ENCODE measurements at regions not wholly inside any gene's neighbourhood (a gene's known extent, or its start where the extent isn't known, plus 50 kb on each side); places are given as distances from the start of the nearest gene placed in this dataset.

GRCh38 chr4:122249357-122249756, 97.2 kb downstream of the BLTP1 start:
- H3K27me3 Mint-ChIP-seq: no peaks in the 10 kb centered on the region
- H3K36me3 Mint-ChIP-seq (ENCODE audit: insufficient read depth): peaks cover 59% of the 10 kb centered on the region
- H3K27ac Mint-ChIP-seq (ENCODE audit: low read depth): no peak overlapping the region
- no peak for ATAC-seq (replicated peaks; ENCODE audit: extremely low read depth, poor library complexity, severe bottlenecking)
- DNase-seq (ENCODE audit: low spot score in 2 of 2): no peak
- no peaks in the 10 kb centered on the region for H3K9me3 Mint-ChIP-seq
- no peak overlapping the region for H3K4me3 Mint-ChIP-seq
- H3K4me1 Mint-ChIP-seq: no peaks in the 10 kb centered on the region

DNA sequence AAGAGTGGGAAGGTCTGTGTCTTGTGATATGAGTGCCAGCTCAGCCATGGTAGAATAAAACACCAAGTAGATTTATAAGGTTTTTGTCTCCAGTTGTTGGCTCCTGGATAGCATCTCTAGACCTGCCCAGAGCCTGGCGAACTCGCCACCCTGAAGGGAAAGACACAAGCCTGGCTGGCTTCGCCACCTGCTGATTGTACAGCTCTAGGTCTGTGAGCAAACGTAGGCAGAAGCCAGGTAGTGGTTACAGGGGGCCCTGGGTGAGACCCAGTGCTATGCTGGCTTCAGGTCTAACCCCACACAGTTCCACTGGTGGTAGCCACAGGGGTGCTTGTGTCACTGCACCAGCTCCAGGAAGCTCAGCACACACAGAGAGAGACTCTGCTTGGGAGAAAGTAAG, 100.5 kb downstream of the BLTP1 start:
- no peaks in the 10 kb centered on the region for H3K9me3 Mint-ChIP-seq
- H3K4me3 Mint-ChIP-seq: no peak overlapping the region
- ATAC-seq (replicated peaks; ENCODE audit: extremely low read depth, poor library complexity, severe bottlenecking) (no peak), DNase-seq (ENCODE audit: low spot score in 2 of 2) (no peak)
- H3K4me1 Mint-ChIP-seq: no peaks in the 10 kb centered on the region
- H3K27ac Mint-ChIP-seq (ENCODE audit: low read depth): no peak overlapping the region
- H3K27me3 Mint-ChIP-seq: no peaks in the 10 kb centered on the region
- peaks cover 49% of the 10 kb centered on the region for H3K36me3 Mint-ChIP-seq (ENCODE audit: insufficient read depth)

- DNase-seq (ENCODE audit: low spot score in 2 of 2): no peak
- no peak for ATAC-seq (replicated peaks; ENCODE audit: extremely low read depth, poor library complexity, severe bottlenecking)
- Mint-ChIP-seq H3K27me3 (no peaks in the 10 kb centered on the region), H3K36me3 (ENCODE audit: insufficient read depth) (peaks cover 35% of the 10 kb centered on the region), H3K27ac (ENCODE audit: low read depth) (no peak overlapping the region), H3K4me3 (no peak overlapping the region), H3K9me3 (no peaks in the 10 kb centered on the region), H3K4me1 (no peaks in the 10 kb centered on the region)
Observed at GRCh38 chr4:122259849-122260248, 107.7 kb downstream of the BLTP1 start.

GRCh38 chr4:122276359-122276758, 102.5 kb upstream of the ADAD1 start:
- H3K9me3 Mint-ChIP-seq: no peaks in the 10 kb centered on the region
- no peak overlapping the region for H3K27ac Mint-ChIP-seq (ENCODE audit: low read depth)
- no peak overlapping the region for H3K4me3 Mint-ChIP-seq
- H3K27me3 Mint-ChIP-seq: no peaks in the 10 kb centered on the region
- no peaks in the 10 kb centered on the region for H3K4me1 Mint-ChIP-seq
- DNase-seq (ENCODE audit: low spot score in 2 of 2) (no peak), ATAC-seq (replicated peaks; ENCODE audit: extremely low read depth, poor library complexity, severe bottlenecking) (no peak)
- H3K36me3 Mint-ChIP-seq (ENCODE audit: insufficient read depth): peaks cover 38% of the 10 kb centered on the region

- Mint-ChIP-seq H3K27ac (ENCODE audit: low read depth) (no peak overlapping the region), H3K36me3 (ENCODE audit: insufficient read depth) (peaks cover 34% of the 10 kb centered on the region), H3K9me3 (no peaks in the 10 kb centered on the region), H3K27me3 (no peaks in the 10 kb centered on the region), H3K4me1 (no peaks in the 10 kb centered on the region), H3K4me3 (no peak overlapping the region)
- ATAC-seq (replicated peaks; ENCODE audit: extremely low read depth, poor library complexity, severe bottlenecking) (no peak), DNase-seq (ENCODE audit: low spot score in 2 of 2) (no peak)
Observed at GRCh38 chr4:122278976-122279375, 99.8 kb upstream of the ADAD1 start.

GRCh38 chr4:122279670-122280069, 99.1 kb upstream of the ADAD1 start:
- Mint-ChIP-seq H3K36me3 (ENCODE audit: insufficient read depth) (peaks cover 34% of the 10 kb centered on the region), H3K4me3 (no peak overlapping the region), H3K4me1 (no peaks in the 10 kb centered on the region), H3K27ac (ENCODE audit: low read depth) (no peak overlapping the region), H3K27me3 (no peaks in the 10 kb centered on the region), H3K9me3 (no peaks in the 10 kb centered on the region)
- no peak for ATAC-seq (replicated peaks; ENCODE audit: extremely low read depth, poor library complexity, severe bottlenecking)
- no peak for DNase-seq (ENCODE audit: low spot score in 2 of 2)

DNA sequence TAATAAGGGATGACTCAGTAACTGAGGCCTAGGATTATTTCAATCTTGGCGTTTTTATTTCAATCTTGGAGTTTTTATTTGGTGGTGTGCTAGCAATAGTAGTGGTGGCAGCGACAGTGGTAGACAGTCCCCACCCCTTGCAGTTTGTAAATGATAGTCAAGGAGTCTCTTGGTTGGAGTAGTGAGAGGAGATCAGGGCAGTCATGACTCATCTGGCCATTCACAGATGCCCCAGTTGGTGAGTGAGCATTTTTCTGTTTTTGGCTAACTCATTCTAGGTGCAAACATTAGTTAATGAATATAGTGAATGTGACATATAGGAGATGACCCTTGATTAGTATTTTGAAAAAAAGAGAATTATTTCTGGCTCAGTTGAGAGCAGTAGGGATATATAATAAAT, 93.5 kb upstream of the ADAD1 start:
- H3K36me3 Mint-ChIP-seq (ENCODE audit: insufficient read depth): peaks cover 26% of the 10 kb centered on the region
- no peak overlapping the region for H3K4me3 Mint-ChIP-seq
- peak overlapping the region; percentile 11 for H3K27ac Mint-ChIP-seq (ENCODE audit: low read depth)
- no peaks in the 10 kb centered on the region for H3K27me3 Mint-ChIP-seq
- DNase-seq (ENCODE audit: low spot score in 2 of 2): no peak
- no peaks in the 10 kb centered on the region for H3K9me3 Mint-ChIP-seq
- ATAC-seq (replicated peaks; ENCODE audit: extremely low read depth, poor library complexity, severe bottlenecking): no peak
- H3K4me1 Mint-ChIP-seq: no peaks in the 10 kb centered on the region

DNA sequence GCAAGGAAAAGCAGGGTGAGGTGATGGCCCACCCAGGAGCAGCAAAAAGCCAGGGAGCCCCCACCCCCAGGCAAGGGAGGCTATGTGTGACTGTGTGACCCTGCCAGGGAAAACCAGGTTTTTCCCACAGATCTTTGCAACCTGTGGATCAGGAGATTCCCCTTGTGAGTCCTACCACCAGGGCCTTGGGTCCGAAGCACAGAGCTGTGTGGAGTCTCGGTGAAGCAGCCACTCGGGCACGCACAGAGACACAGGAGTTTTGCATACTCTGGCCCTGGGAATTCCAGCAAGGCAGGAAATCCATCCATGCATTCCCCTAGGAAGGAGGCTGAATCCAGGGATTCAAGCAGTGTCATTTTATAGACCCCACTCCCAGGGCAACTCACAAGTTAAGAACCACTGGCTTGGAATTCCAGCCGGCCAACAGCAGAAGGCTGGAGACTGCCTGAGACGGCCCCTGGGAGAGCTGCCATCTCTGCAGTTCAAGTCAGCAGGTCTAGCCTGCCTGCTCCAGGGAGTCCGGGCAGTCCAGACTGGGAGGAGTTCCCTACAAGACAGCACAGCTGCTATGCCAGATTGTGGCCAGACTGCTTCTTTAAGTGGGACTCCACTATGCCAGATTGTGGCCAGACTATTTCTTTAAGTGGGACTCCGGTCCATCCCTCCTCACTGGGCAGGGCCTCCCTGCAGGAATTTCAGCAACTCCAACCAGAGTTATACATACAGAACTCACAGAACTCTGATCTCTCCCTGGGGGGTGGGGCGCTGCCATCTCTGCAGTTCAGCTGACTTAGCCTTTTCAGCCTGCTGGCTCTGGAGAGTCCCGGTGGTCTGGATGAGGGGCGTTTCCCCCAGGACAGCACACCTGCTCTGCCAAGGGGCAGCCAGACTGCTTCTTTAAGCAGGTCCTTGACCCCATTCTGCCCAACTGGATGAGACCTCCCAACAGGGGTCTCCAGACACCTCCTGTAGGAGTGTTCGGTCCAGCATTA, 85.1 kb upstream of the ADAD1 start:
- Mint-ChIP-seq H3K27me3 (no peaks in the 10 kb centered on the region), H3K36me3 (ENCODE audit: insufficient read depth) (peaks cover 26% of the 10 kb centered on the region), H3K4me3 (no peak overlapping the region), H3K9me3 (no peaks in the 10 kb centered on the region), H3K4me1 (no peaks in the 10 kb centered on the region), H3K27ac (ENCODE audit: low read depth) (no peak overlapping the region)
- DNase-seq (ENCODE audit: low spot score in 2 of 2) (no peak), ATAC-seq (replicated peaks; ENCODE audit: extremely low read depth, poor library complexity, severe bottlenecking) (no peak)

- H3K27ac Mint-ChIP-seq (ENCODE audit: low read depth): no peak overlapping the region
- H3K36me3 Mint-ChIP-seq (ENCODE audit: insufficient read depth): peaks cover 15% of the 10 kb centered on the region
- no peak overlapping the region for H3K4me3 Mint-ChIP-seq
- DNase-seq (ENCODE audit: low spot score in 2 of 2) (no peak), ATAC-seq (replicated peaks; ENCODE audit: extremely low read depth, poor library complexity, severe bottlenecking) (no peak)
- H3K27me3 Mint-ChIP-seq: no peaks in the 10 kb centered on the region
- H3K9me3 Mint-ChIP-seq: no peaks in the 10 kb centered on the region
- H3K4me1 Mint-ChIP-seq: no peaks in the 10 kb centered on the region
Observed at GRCh38 chr4:122297694-122298093, 81.1 kb upstream of the ADAD1 start.

DNA sequence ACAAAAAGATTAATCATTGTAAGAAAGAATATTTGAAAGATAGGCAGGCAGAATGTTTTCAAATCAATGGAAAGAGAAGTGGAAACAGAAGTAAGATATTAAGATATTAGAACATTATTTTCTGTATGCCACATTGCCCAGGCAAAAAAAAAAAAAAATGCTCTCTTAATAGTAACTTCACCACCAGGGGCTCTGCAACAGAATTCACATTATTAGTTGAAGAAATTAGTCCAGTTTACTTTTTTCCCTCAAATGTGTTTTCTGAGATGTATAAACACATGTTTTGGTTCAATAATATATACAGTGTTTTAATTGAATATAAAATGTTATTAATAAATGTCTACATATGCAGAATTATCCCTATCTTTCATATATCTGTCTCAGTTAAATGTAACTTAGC, 78.0 kb upstream of the ADAD1 start:
- Mint-ChIP-seq H3K36me3 (ENCODE audit: insufficient read depth) (peaks cover 23% of the 10 kb centered on the region), H3K27me3 (no peaks in the 10 kb centered on the region), H3K4me3 (no peak overlapping the region), H3K27ac (ENCODE audit: low read depth) (no peak overlapping the region), H3K4me1 (peaks cover 5% of the 10 kb centered on the region), H3K9me3 (no peaks in the 10 kb centered on the region)
- ATAC-seq (replicated peaks; ENCODE audit: extremely low read depth, poor library complexity, severe bottlenecking) (no peak), DNase-seq (ENCODE audit: low spot score in 2 of 2) (no peak)

DNA sequence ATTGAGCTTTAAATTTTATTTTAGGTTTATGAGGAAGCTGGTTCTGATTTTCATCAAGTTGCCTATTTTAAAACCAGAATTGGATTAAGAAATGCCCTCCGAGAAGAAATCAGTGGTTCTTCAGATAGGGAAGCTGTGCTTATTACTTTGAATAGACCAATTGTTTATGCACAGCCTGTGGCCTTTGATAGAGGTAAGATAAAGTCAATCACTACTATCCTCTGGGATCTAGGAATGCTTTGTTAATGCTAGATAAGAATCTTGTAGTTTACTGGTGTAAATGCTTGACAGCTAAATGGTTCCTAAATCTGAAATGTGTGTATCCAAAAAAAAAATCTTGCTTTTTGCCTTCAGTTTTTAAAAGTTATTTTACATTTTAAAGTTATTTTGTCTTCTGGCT, 73.0 kb upstream of the ADAD1 start:
- peaks cover 5% of the 10 kb centered on the region for H3K4me1 Mint-ChIP-seq
- no peak overlapping the region for H3K27ac Mint-ChIP-seq (ENCODE audit: low read depth)
- H3K36me3 Mint-ChIP-seq (ENCODE audit: insufficient read depth): peaks cover 36% of the 10 kb centered on the region
- H3K27me3 Mint-ChIP-seq: no peaks in the 10 kb centered on the region
- no peaks in the 10 kb centered on the region for H3K9me3 Mint-ChIP-seq
- DNase-seq (ENCODE audit: low spot score in 2 of 2) (no peak), ATAC-seq (replicated peaks; ENCODE audit: extremely low read depth, poor library complexity, severe bottlenecking) (no peak)
- no peak overlapping the region for H3K4me3 Mint-ChIP-seq

GRCh38 chr4:122309988-122310626, 68.7 kb upstream of the ADAD1 start:
- Mint-ChIP-seq H3K36me3 (ENCODE audit: insufficient read depth) (peaks cover 24% of the 10 kb centered on the region), H3K9me3 (no peaks in the 10 kb centered on the region), H3K27me3 (no peaks in the 10 kb centered on the region), H3K27ac (ENCODE audit: low read depth) (peak overlapping the region; percentile 16), H3K4me3 (no peak overlapping the region), H3K4me1 (no peaks in the 10 kb centered on the region)
- ATAC-seq (replicated peaks; ENCODE audit: extremely low read depth, poor library complexity, severe bottlenecking): no peak
- DNase-seq (ENCODE audit: low spot score in 2 of 2): no peak
